ENCODE measurements at regions not wholly inside any gene's neighbourhood (a gene's known extent, or its start where the extent isn't known, plus 50 kb on each side); places are given as distances from the start of the nearest gene placed in this dataset.

- H3K14ac ChIP-seq (ENCODE audit: low read length) = no peak overlapping the region
- H3K27ac ChIP-seq (ENCODE audit: low read depth, low read length) = no peak overlapping the region
- no peaks in the 10 kb centered on the region for H3K4me1 ChIP-seq (ENCODE audit: control insufficient read depth in 1 of 2, insufficient read depth in 2 of 2, low read length in 2 of 2)
- no peak overlapping the region for H3K4ac ChIP-seq (ENCODE audit: low read depth, low read length)
- H3K9me3 ChIP-seq (ENCODE audit: insufficient read depth, low read depth, low read length) = no peaks in the 10 kb centered on the region
- no peak overlapping the region for H4K12ac ChIP-seq (ENCODE audit: low read depth, low read length)
- no peak overlapping the region for H3K18ac ChIP-seq (ENCODE audit: low read length)
- WGBS (ENCODE audit: extremely low coverage, insufficient coverage, insufficient read length) = no CpG with 5 or more reads among the region's 4 CpGs
- H4K8ac ChIP-seq (ENCODE audit: low read depth, low read length) = no peak overlapping the region
- no peaks in the 10 kb centered on the region for H3K79me1 ChIP-seq (ENCODE audit: low read length)
- H2BK120ac ChIP-seq (ENCODE audit: insufficient read depth, low read length, poor library complexity) = no peak overlapping the region
- no peak for DNase-seq
- no peaks in the 10 kb centered on the region for H3K79me2 ChIP-seq (ENCODE audit: control insufficient read depth, insufficient read depth, low read length, poor library complexity)
- no peak overlapping the region for H3K4me3 ChIP-seq (ENCODE audit: low read depth, low read length)
- H3K27me3 ChIP-seq (ENCODE audit: insufficient read depth, low read length) = no peaks in the 10 kb centered on the region
- H2BK12ac ChIP-seq (ENCODE audit: low read length) = no peak overlapping the region
- no peaks in the 10 kb centered on the region for H3K36me3 ChIP-seq (ENCODE audit: control insufficient read depth in 1 of 2, insufficient read depth in 2 of 2, low read length in 2 of 2)
- no peak overlapping the region for H2AFZ ChIP-seq (ENCODE audit: insufficient read depth, low read length, poor library complexity)
- no peak overlapping the region for H3K4me2 ChIP-seq (ENCODE audit: low read length)
- H3K9ac ChIP-seq (ENCODE audit: low read length) = no peak overlapping the region
- H4K91ac ChIP-seq (ENCODE audit: low read depth, low read length) = no peak overlapping the region
- no peak overlapping the region for H2AK5ac ChIP-seq (ENCODE audit: low read length)
- no peak overlapping the region for H2BK5ac ChIP-seq (ENCODE audit: low read depth, low read length, poor library complexity)
- H3K23ac ChIP-seq (ENCODE audit: low read length) = no peak overlapping the region
These were observed 132.6 kb upstream of the SMLR1 start for GRCh38 chr6:130694606-130695005.

DNA sequence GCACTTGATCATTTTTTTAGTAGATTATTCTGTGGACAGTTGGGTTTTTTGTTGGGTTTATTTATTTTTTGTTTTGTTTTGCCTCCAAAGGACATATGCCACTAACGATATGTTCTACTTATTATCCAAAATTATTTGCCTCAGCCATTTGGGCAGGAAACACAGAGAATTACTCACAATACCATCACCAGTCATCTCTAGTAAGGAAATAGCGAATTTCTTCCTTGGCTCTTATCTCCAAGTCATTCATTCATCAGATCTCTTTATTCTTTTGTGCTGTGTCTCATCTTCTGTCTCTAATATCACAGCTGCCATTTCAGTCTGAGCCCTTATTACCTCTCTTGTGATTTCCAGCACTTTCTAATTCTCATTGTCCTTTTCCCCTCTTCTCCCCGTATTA lies 130.4 kb upstream of the SMLR1 start:
- Histone ChIP-seq H3K9me3 (ENCODE audit: insufficient read depth, low read depth, low read length) (no peaks in the 10 kb centered on the region), H3K4ac (ENCODE audit: low read depth, low read length) (no peak overlapping the region), H3K4me1 (ENCODE audit: control insufficient read depth in 1 of 2, insufficient read depth in 2 of 2, low read length in 2 of 2) (no peaks in the 10 kb centered on the region), H3K23ac (ENCODE audit: low read length) (no peak overlapping the region), H3K18ac (ENCODE audit: low read length) (no peak overlapping the region), H2AK5ac (ENCODE audit: low read length) (no peak overlapping the region), H3K79me2 (ENCODE audit: control insufficient read depth, insufficient read depth, low read length, poor library complexity) (no peaks in the 10 kb centered on the region), H3K27ac (ENCODE audit: low read depth, low read length) (no peak overlapping the region), H4K8ac (ENCODE audit: low read depth, low read length) (no peak overlapping the region), H3K4me2 (ENCODE audit: low read length) (no peak overlapping the region), H2AFZ (ENCODE audit: insufficient read depth, low read length, poor library complexity) (no peak overlapping the region), H2BK5ac (ENCODE audit: low read depth, low read length, poor library complexity) (no peak overlapping the region), H2BK120ac (ENCODE audit: insufficient read depth, low read length, poor library complexity) (no peak overlapping the region), H4K12ac (ENCODE audit: low read depth, low read length) (no peak overlapping the region), H3K4me3 (ENCODE audit: low read depth, low read length) (no peak overlapping the region), H2BK12ac (ENCODE audit: low read length) (no peak overlapping the region), H3K14ac (ENCODE audit: low read length) (no peak overlapping the region), H3K36me3 (ENCODE audit: control insufficient read depth in 1 of 2, insufficient read depth in 2 of 2, low read length in 2 of 2) (no peaks in the 10 kb centered on the region), H4K91ac (ENCODE audit: low read depth, low read length) (no peak overlapping the region), H3K27me3 (ENCODE audit: insufficient read depth, low read length) (no peaks in the 10 kb centered on the region), H3K79me1 (ENCODE audit: low read length) (no peaks in the 10 kb centered on the region), H3K9ac (ENCODE audit: low read length) (no peak overlapping the region)
- WGBS (ENCODE audit: extremely low coverage, insufficient coverage, insufficient read length) = no CpG with 5 or more reads among the region's 3 CpGs
- DNase-seq = no peak

DNA sequence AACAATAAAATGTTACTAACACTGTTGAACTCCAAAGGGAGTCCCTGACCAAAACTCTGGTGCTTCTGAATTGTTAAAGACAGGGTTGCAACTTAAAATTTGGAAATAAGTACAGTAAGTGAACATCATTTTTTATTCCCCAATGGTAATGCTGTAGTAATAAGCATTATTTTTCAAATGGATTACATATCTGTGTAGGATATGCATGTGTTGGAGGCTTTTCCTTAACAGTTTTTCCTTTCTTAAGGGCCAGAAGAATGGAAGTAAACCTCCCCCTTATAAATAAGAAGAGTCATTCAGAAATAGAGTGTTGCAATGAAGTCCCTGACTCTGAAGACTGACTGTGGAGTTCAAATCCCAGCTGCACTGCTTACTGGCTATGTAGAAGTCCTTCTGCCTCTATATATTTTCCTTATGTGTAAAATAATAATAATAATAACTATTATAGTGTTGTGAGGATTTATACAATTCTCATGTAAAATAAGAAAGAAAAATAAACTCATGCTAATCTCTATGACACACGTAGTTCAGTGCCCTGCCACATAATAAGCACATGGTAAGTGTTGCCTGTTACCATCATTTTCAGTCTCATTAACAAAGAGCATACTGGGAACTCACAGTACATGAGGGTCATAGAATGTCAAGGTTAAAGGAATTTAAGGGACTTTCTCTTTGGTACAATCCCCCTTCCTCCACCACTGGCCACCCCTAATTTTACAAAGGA lies 129.8 kb upstream of the SMLR1 start:
- H3K4me2 ChIP-seq (ENCODE audit: low read length) = no peak overlapping the region
- no peaks in the 10 kb centered on the region for H3K79me2 ChIP-seq (ENCODE audit: control insufficient read depth, insufficient read depth, low read length, poor library complexity)
- no peak overlapping the region for H3K14ac ChIP-seq (ENCODE audit: low read length)
- no peaks in the 10 kb centered on the region for H3K9me3 ChIP-seq (ENCODE audit: insufficient read depth, low read depth, low read length)
- DNase-seq = no peak
- H2AFZ ChIP-seq (ENCODE audit: insufficient read depth, low read length, poor library complexity) = no peak overlapping the region
- no peaks in the 10 kb centered on the region for H3K79me1 ChIP-seq (ENCODE audit: low read length)
- no peaks in the 10 kb centered on the region for H3K36me3 ChIP-seq (ENCODE audit: control insufficient read depth in 1 of 2, insufficient read depth in 2 of 2, low read length in 2 of 2)
- H3K4ac ChIP-seq (ENCODE audit: low read depth, low read length) = no peak overlapping the region
- H4K91ac ChIP-seq (ENCODE audit: low read depth, low read length) = no peak overlapping the region
- no peaks in the 10 kb centered on the region for H3K27me3 ChIP-seq (ENCODE audit: insufficient read depth, low read length)
- no peak overlapping the region for H3K23ac ChIP-seq (ENCODE audit: low read length)
- H3K4me1 ChIP-seq (ENCODE audit: control insufficient read depth in 1 of 2, insufficient read depth in 2 of 2, low read length in 2 of 2) = no peaks in the 10 kb centered on the region
- H3K18ac ChIP-seq (ENCODE audit: low read length) = no peak overlapping the region
- no peak overlapping the region for H2BK12ac ChIP-seq (ENCODE audit: low read length)
- no peak overlapping the region for H2AK5ac ChIP-seq (ENCODE audit: low read length)
- no peak overlapping the region for H3K27ac ChIP-seq (ENCODE audit: low read depth, low read length)
- no CpG with 5 or more reads among the region's 1 CpG for WGBS (ENCODE audit: extremely low coverage, insufficient coverage, insufficient read length)
- H4K8ac ChIP-seq (ENCODE audit: low read depth, low read length) = no peak overlapping the region
- H3K9ac ChIP-seq (ENCODE audit: low read length) = no peak overlapping the region
- H4K12ac ChIP-seq (ENCODE audit: low read depth, low read length) = no peak overlapping the region
- no peak overlapping the region for H2BK120ac ChIP-seq (ENCODE audit: insufficient read depth, low read length, poor library complexity)
- no peak overlapping the region for H2BK5ac ChIP-seq (ENCODE audit: low read depth, low read length, poor library complexity)
- no peak overlapping the region for H3K4me3 ChIP-seq (ENCODE audit: low read depth, low read length)

DNA sequence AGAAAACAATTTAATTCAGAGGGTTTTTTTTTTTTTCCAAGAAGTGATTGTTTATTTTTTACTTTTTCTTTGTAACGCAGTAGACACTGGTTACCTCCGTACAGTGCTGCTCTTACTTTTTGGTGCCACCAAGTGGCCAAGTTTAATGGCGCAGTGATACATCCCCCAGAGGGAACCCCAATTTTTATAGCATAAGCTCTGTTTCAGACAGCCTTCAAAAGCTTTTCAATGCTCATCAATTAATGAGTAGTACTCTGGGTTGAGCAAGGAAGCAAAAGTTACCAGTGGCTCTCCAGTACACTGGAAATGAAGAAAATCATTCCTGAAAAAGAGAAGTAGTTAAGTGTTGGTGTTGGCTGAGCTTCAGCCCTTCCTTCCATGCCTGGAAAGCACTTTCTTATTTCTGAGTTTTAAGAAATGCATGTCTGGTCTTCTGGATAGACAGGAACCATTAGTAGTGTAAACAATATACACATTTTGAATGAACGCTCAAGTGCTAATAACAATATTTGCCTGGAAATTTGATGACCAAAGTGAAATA lies 129.1 kb upstream of the SMLR1 start:
- H3K9ac ChIP-seq (ENCODE audit: low read length) = no peak overlapping the region
- H3K9me3 ChIP-seq (ENCODE audit: insufficient read depth, low read depth, low read length) = no peaks in the 10 kb centered on the region
- no peak overlapping the region for H4K91ac ChIP-seq (ENCODE audit: low read depth, low read length)
- no peak overlapping the region for H3K18ac ChIP-seq (ENCODE audit: low read length)
- no peaks in the 10 kb centered on the region for H3K27me3 ChIP-seq (ENCODE audit: insufficient read depth, low read length)
- no peak overlapping the region for H3K27ac ChIP-seq (ENCODE audit: low read depth, low read length)
- H3K79me2 ChIP-seq (ENCODE audit: control insufficient read depth, insufficient read depth, low read length, poor library complexity) = no peaks in the 10 kb centered on the region
- no peak overlapping the region for H3K4me2 ChIP-seq (ENCODE audit: low read length)
- H2AK5ac ChIP-seq (ENCODE audit: low read length) = no peak overlapping the region
- H3K4ac ChIP-seq (ENCODE audit: low read depth, low read length) = no peak overlapping the region
- H4K8ac ChIP-seq (ENCODE audit: low read depth, low read length) = no peak overlapping the region
- H4K12ac ChIP-seq (ENCODE audit: low read depth, low read length) = no peak overlapping the region
- no peaks in the 10 kb centered on the region for H3K4me1 ChIP-seq (ENCODE audit: control insufficient read depth in 1 of 2, insufficient read depth in 2 of 2, low read length in 2 of 2)
- no peak overlapping the region for H2AFZ ChIP-seq (ENCODE audit: insufficient read depth, low read length, poor library complexity)
- peak; percentile 17 to 42 for DNase-seq
- H3K23ac ChIP-seq (ENCODE audit: low read length) = no peak overlapping the region
- H2BK12ac ChIP-seq (ENCODE audit: low read length) = no peak overlapping the region
- H3K36me3 ChIP-seq (ENCODE audit: control insufficient read depth in 1 of 2, insufficient read depth in 2 of 2, low read length in 2 of 2) = no peaks in the 10 kb centered on the region
- H2BK5ac ChIP-seq (ENCODE audit: low read depth, low read length, poor library complexity) = no peak overlapping the region
- H3K14ac ChIP-seq (ENCODE audit: low read length) = no peak overlapping the region
- no CpG with 5 or more reads among the region's 4 CpGs for WGBS (ENCODE audit: extremely low coverage, insufficient coverage, insufficient read length)
- H2BK120ac ChIP-seq (ENCODE audit: insufficient read depth, low read length, poor library complexity) = no peak overlapping the region
- no peaks in the 10 kb centered on the region for H3K79me1 ChIP-seq (ENCODE audit: low read length)
- H3K4me3 ChIP-seq (ENCODE audit: low read depth, low read length) = no peak overlapping the region

Measured in trophoblast cell (in vitro differentiated cells and primary cell).